Fibroblast of lung (primary cell): ENCODE measurements at regions not wholly inside any gene's neighbourhood (a gene's known extent, or its start where the extent isn't known, plus 50 kb on each side); places are given as distances from the start of the nearest gene placed in this dataset.

ENCODE experiments used
- DNase-seq, 2 donors: peaks; one replicate each; pipeline versions ENCODE4 v3.0.0 to v3.0.0-alpha.2; 2010; ENCODE audit warnings: low read depth in 2 of 2
- H2AFZ ChIP-seq: 2 replicates; pipeline ENCODE4 v1.5.1; 2012; ENCODE audit warnings: low read length, control low read depth, inconsistent platforms
- H3K27ac ChIP-seq: 2 replicates; pipeline ENCODE4 v1.5.1; 2011; ENCODE audit warnings: low read length, control low read depth; ENCODE audit not compliant: insufficient read depth
- H3K27me3 ChIP-seq: 2 replicates; pipeline ENCODE4 v1.5.1; 2011; ENCODE audit warnings: mild to moderate bottlenecking, low read length; ENCODE audit not compliant: control insufficient read depth, insufficient read depth
- H3K36me3 ChIP-seq: 2 replicates; pipeline ENCODE4 v1.5.1; 2011; ENCODE audit warnings: low read length; ENCODE audit not compliant: control insufficient read depth, insufficient read depth
- H3K4me1 ChIP-seq: 2 replicates; pipeline ENCODE4 v1.5.1; 2011; ENCODE audit warnings: low read length; ENCODE audit not compliant: control insufficient read depth, insufficient read depth; ENCODE audit errors: extremely low read depth
- H3K4me2 ChIP-seq: 2 replicates; pipeline ENCODE4 v1.5.1; 2011; ENCODE audit warnings: low read length, control low read depth; ENCODE audit not compliant: insufficient read depth; ENCODE audit errors: extremely low read depth
- H3K4me3 ChIP-seq, 4 experiments: fragments of 200-600 bp in 1 of 4; sonication (generic) in 1 of 4; replicated peaks in 1 of 4; 2 replicates each; pipeline ENCODE4 v1.5.1; 2011 to 2016; ENCODE audit warnings: low read length in 4 of 4, low read depth in 3 of 4, mild to moderate bottlenecking in 3 of 4, control low read depth in 2 of 4, inconsistent platforms in 1 of 4, mixed read lengths in 1 of 4; ENCODE audit not compliant: insufficient read depth in 1 of 4; ENCODE audit errors: control extremely low read depth in 1 of 4
- H3K79me2 ChIP-seq: 2 replicates; pipeline ENCODE4 v1.5.1; 2012; ENCODE audit warnings: mild to moderate bottlenecking, low read length, inconsistent platforms; ENCODE audit not compliant: control insufficient read depth, insufficient read depth
- H3K9ac ChIP-seq: 2 replicates; pipeline ENCODE4 v1.5.1; 2011; ENCODE audit warnings: mild to moderate bottlenecking, low read length, control low read depth; ENCODE audit not compliant: insufficient read depth
- H3K9me3 ChIP-seq: 2 replicates; pipeline ENCODE4 v1.5.1; 2012; ENCODE audit warnings: low read depth, low read length; ENCODE audit not compliant: control insufficient read depth, insufficient read depth
- H4K20me1 ChIP-seq: 2 replicates; pipeline ENCODE4 v1.5.1; 2011; ENCODE audit warnings: low read length; ENCODE audit not compliant: control insufficient read depth, insufficient read depth; ENCODE audit errors: extremely low read depth
- CTCF ChIP-seq, 2 donors: IDR thresholded peaks in 1 of 2; conservative IDR thresholded peaks in 1 of 2; 1 replicate in 1 of 2; 2 replicates in 1 of 2; pipeline ENCODE4 v1.5.1; 2011 to 2012; ENCODE audit warnings: low read length in 2 of 2, control low read depth in 1 of 2, inconsistent platforms in 1 of 2, low read depth in 1 of 2, mild to moderate bottlenecking in 1 of 2
- EZH2 ChIP-seq: IDR thresholded peaks from 2 replicates; pipeline ENCODE4 v1.5.1; 2012; ENCODE audit warnings: low read length, control low read depth, mild to moderate bottlenecking; ENCODE audit errors: missing control alignments

DNA sequence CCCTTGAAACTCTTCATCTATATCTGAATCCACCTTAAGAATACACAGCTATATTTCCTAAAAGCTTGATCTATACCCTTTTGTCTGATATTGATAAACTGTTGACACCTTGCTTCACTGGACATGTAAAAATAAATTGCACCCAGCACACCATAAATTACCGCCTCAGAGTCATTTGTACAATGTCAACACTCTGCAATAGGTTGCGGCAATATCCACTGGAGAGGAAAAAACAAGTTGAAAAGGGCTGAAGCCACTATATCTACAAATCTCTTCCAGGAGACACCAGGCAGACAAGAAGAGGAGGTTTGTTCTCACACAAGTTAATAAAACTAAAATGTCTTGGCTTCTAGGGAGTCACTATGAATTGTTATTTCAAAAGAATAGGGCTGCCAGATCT is 656.9 kb downstream of the CDH8 start:
- Histone ChIP-seq H3K79me2 (no peaks in the 10 kb centered on the region), H3K9me3 (no peaks in the 10 kb centered on the region), H2AFZ (no peak overlapping the region), H4K20me1 (no peaks in the 10 kb centered on the region), H3K4me1 (no peaks in the 10 kb centered on the region), H3K27me3 (no peaks in the 10 kb centered on the region), H3K4me2 (no peak overlapping the region), H3K36me3 (no peaks in the 10 kb centered on the region), H3K27ac (no peak overlapping the region), H3K9ac (no peak overlapping the region), H3K4me3 (no peak overlapping the region)
- TF ChIP-seq EZH2 (no peak), CTCF (conservative IDR thresholded peaks at IDR 0.05 in 1 of 2, IDR thresholded peaks at IDR 0.05 in 1 of 2; ENCODE audit: low read depth in 1 of 2, low read length in 2 of 2) (no peak)
- DNase-seq, result no peak

GRCh38 chr16:61374071-61374470 is 662.2 kb downstream of the CDH8 start:
- no peaks in the 10 kb centered on the region for H3K36me3 ChIP-seq
- H3K4me3 ChIP-seq, result no peak overlapping the region
- H3K9ac ChIP-seq, result no peak overlapping the region
- no peaks in the 10 kb centered on the region for H3K79me2 ChIP-seq
- no peaks in the 10 kb centered on the region for H4K20me1 ChIP-seq
- no peaks in the 10 kb centered on the region for H3K27me3 ChIP-seq
- no peak for DNase-seq
- no peaks in the 10 kb centered on the region for H3K4me1 ChIP-seq
- no peak overlapping the region for H3K27ac ChIP-seq
- no peak overlapping the region for H2AFZ ChIP-seq
- no peak overlapping the region for H3K4me2 ChIP-seq
- TF ChIP-seq CTCF (conservative IDR thresholded peaks at IDR 0.05 in 1 of 2, IDR thresholded peaks at IDR 0.05 in 1 of 2; ENCODE audit: low read depth in 1 of 2, low read length in 2 of 2) (no peak), EZH2 (no peak)
- no peaks in the 10 kb centered on the region for H3K9me3 ChIP-seq

GRCh38 chr16:61371881-61372280 is 664.4 kb downstream of the CDH8 start:
- Histone ChIP-seq H3K9ac (no peak overlapping the region), H3K36me3 (no peaks in the 10 kb centered on the region), H3K4me1 (no peaks in the 10 kb centered on the region), H3K9me3 (no peaks in the 10 kb centered on the region), H3K4me2 (no peak overlapping the region), H3K27ac (no peak overlapping the region), H3K27me3 (no peaks in the 10 kb centered on the region), H3K4me3 (no peak overlapping the region), H2AFZ (no peak overlapping the region), H4K20me1 (no peaks in the 10 kb centered on the region), H3K79me2 (no peaks in the 10 kb centered on the region)
- DNase-seq, result no peak
- TF ChIP-seq CTCF (conservative IDR thresholded peaks at IDR 0.05 in 1 of 2, IDR thresholded peaks at IDR 0.05 in 1 of 2; ENCODE audit: low read depth in 1 of 2, low read length in 2 of 2), result no peak
- no peak for TF ChIP-seq EZH2
